IMR-90 (cell line): ENCODE measurements at regions not wholly inside any gene's neighbourhood (a gene's known extent, or its start where the extent isn't known, plus 50 kb on each side); places are given as distances from the start of the nearest gene placed in this dataset.

Experiments used
- ATAC-seq: fragments of 200-7000 bp; cut with Tn5 transposase; 2 replicates; pipeline ENCODE4 v1.9.1; 2020; ENCODE audit warnings: low read depth, mild to moderate bottlenecking, moderate library complexity
- BruUV-seq: library from RNA; stranded (reverse); fragments of 400-500 nt; replicated peaks from 2 replicates; lab custom pipeline; 2021; lab: Mats Ljungman, UMichigan
- CTCF ChIA-PET: fragments of 300-600 bp; formaldehyde crosslinking; extraction: SDS; loops from one replicate; lab custom pipeline; 2021; ENCODE audit warnings: antibody characterized with exemption; lab: Yijun Ruan, JAX
- POLR2A ChIA-PET: fragments of 300-600 bp; sonication (Branson Sonifier 250); formaldehyde crosslinking; loops from one replicate; lab custom pipeline; 2022; ENCODE audit warnings: antibody characterized with exemption; ENCODE audit not compliant: unreplicated experiment; lab: Charles Lee
- DNase-seq: peaks from one replicate; pipeline ENCODE4 v3.0.0; 2013
- H2AFZ ChIP-seq: replicated peaks from 2 replicates; pipeline ENCODE3; 2013; ENCODE audit warnings: low read length, mild to moderate bottlenecking; ENCODE audit not compliant: poor library complexity
- H2AK5ac ChIP-seq: 2 replicates; pipeline ENCODE4 v1.6.1; 2013; ENCODE audit warnings: low read depth, low read length, inconsistent platforms
- H2AK9ac ChIP-seq: replicated peaks from 2 replicates; pipeline ENCODE3; 2013; ENCODE audit warnings: mild to moderate bottlenecking, low read depth, low read length, moderate library complexity; ENCODE audit not compliant: poor library complexity
- H2BK120ac ChIP-seq: 2 replicates; pipeline ENCODE4 v1.6.1; 2013; ENCODE audit warnings: low read depth, low read length, inconsistent platforms
- H2BK15ac ChIP-seq: 3 replicates; pipeline ENCODE4 v1.6.1; 2013; ENCODE audit warnings: low read depth, low read length, inconsistent platforms
- H2BK20ac ChIP-seq: 2 replicates; pipeline ENCODE4 v1.6.1; 2013; ENCODE audit warnings: low read depth, mild to moderate bottlenecking, inconsistent platforms, low read length, moderate library complexity
- H2BK5ac ChIP-seq: 2 replicates; pipeline ENCODE4 v1.6.1; 2013; ENCODE audit warnings: mild to moderate bottlenecking, low read depth, low read length, inconsistent platforms; ENCODE audit not compliant: poor library complexity, severe bottlenecking
- H3K14ac ChIP-seq: replicated peaks from 2 replicates; pipeline ENCODE4 v1.6.1; 2013; ENCODE audit warnings: low read depth, low read length, inconsistent platforms
- H3K18ac ChIP-seq: 2 replicates; pipeline ENCODE4 v1.6.1; 2013; ENCODE audit warnings: low read depth, low read length, control low read depth
- H3K23ac ChIP-seq: 2 replicates; pipeline ENCODE4 v1.6.1; 2013; ENCODE audit warnings: low read depth, low read length, inconsistent platforms
- H3K27ac ChIP-seq: 2 replicates; pipeline ENCODE4 v1.5.1; 2013; ENCODE audit warnings: mild to moderate bottlenecking, control low read depth, low read length; ENCODE audit not compliant: insufficient read depth
- H3K27me3 ChIP-seq: 2 replicates; pipeline ENCODE4 v1.6.1; 2013; ENCODE audit warnings: low read length; ENCODE audit not compliant: control insufficient read depth, insufficient read depth
- H3K36me3 ChIP-seq: 2 replicates; pipeline ENCODE4 v1.6.1; 2013; ENCODE audit warnings: low read length, mixed read lengths; ENCODE audit not compliant: control insufficient read depth, insufficient read depth
- H3K4ac ChIP-seq: 2 replicates; pipeline ENCODE4 v1.6.1; 2013; ENCODE audit warnings: low read depth, low read length, inconsistent platforms
- H3K4me1 ChIP-seq: 2 replicates; pipeline ENCODE4 v1.6.1; 2013; ENCODE audit warnings: low read length, mixed read lengths; ENCODE audit not compliant: control insufficient read depth, insufficient read depth
- H3K4me2 ChIP-seq: 2 replicates; pipeline ENCODE4 v1.6.1; 2013; ENCODE audit warnings: low read depth, mild to moderate bottlenecking, control low read depth, low read length, moderate library complexity
- H3K4me3 ChIP-seq: 2 replicates; pipeline ENCODE4 v1.5.1; 2013; ENCODE audit warnings: low read depth, mild to moderate bottlenecking, control low read depth, low read length, moderate library complexity; ENCODE audit not compliant: insufficient read depth
- H3K56ac ChIP-seq: 2 replicates; pipeline ENCODE4 v1.6.1; 2013; ENCODE audit warnings: low read length, inconsistent platforms; ENCODE audit not compliant: insufficient read depth; ENCODE audit errors: extremely low read depth
- H3K79me1 ChIP-seq, 2 experiments: 2 replicates each; pipeline ENCODE4 v1.6.1; 2013; ENCODE audit warnings: low read length in 2 of 2, inconsistent platforms in 1 of 2, low read depth in 1 of 2
- H3K9ac ChIP-seq: 2 replicates; pipeline ENCODE4 v1.6.1; 2013; ENCODE audit warnings: low read depth, low read length, control low read depth
- H3K9me1 ChIP-seq: 2 replicates; pipeline ENCODE4 v1.6.1; 2013; ENCODE audit warnings: low read length, inconsistent platforms; ENCODE audit not compliant: insufficient read depth
- H3K9me3 ChIP-seq: 2 replicates; pipeline ENCODE4 v1.6.1; 2013; ENCODE audit warnings: low read length; ENCODE audit not compliant: control insufficient read depth, insufficient read depth
- H4K20me1 ChIP-seq: 2 replicates; pipeline ENCODE4 v1.6.1; 2013; ENCODE audit warnings: low read length, inconsistent platforms; ENCODE audit not compliant: insufficient read depth
- H4K5ac ChIP-seq: 2 replicates; pipeline ENCODE4 v1.6.1; 2013; ENCODE audit warnings: mild to moderate bottlenecking, low read depth, low read length, control low read depth
- H4K8ac ChIP-seq, 2 experiments: 2 replicates each; pipeline ENCODE4 v1.6.1; 2013; ENCODE audit warnings: low read depth in 2 of 2, low read length in 2 of 2, control low read depth in 1 of 2, inconsistent platforms in 1 of 2
- H4K91ac ChIP-seq: 2 replicates; pipeline ENCODE4 v1.6.1; 2013; ENCODE audit warnings: low read depth, low read length, inconsistent platforms; ENCODE audit not compliant: insufficient read depth
- RAD21 ChIP-seq: IDR thresholded peaks from 2 replicates; pipeline ENCODE4 v1.6.1; 2012; ENCODE audit warnings: low read length, improper control_type of control experiment
- USF2 ChIP-seq: fragments of 150-350 bp; IDR thresholded peaks from 2 replicates; pipeline ENCODE4 v1.6.1; 2017; ENCODE audit warnings: mild to moderate bottlenecking, antibody characterized with exemption, low read length, low read depth
- WGBS, 2 experiments: methylation state at CpG; one replicate each; pipeline versions ENCODE4 v1.1.5 to v1.1.7; 2013; ENCODE audit warnings: missing lambda C conversion rate in 2 of 2; ENCODE audit not compliant: insufficient read length in 1 of 2; ENCODE audit errors: extremely low coverage in 2 of 2; 5-methylcytosine and 5-hydroxymethylcytosine counted together
- dilution Hi-C: fragments of 300-500 bp; cut with HindIII; formaldehyde crosslinking; loops from one replicate; pipeline ENCODE4 v1.14.3; 2018; ENCODE audit warnings: low sequenced_read_pairs; ENCODE audit not compliant: unreplicated experiment
- in situ Hi-C: fragments of 300-500 bp; cut with MboI; formaldehyde crosslinking; loops from 3 replicates; pipeline ENCODE4 v1.14.3; 2019; ENCODE audit warnings: low sequenced_read_pairs, inconsistent platforms, mixed read lengths
- intact Hi-C: fragments of 100-400 bp; cut with micrococcal nuclease; formaldehyde crosslinking; loops from 2 replicates; pipeline ENCODE4 v1.10.0; 2022

DNA sequence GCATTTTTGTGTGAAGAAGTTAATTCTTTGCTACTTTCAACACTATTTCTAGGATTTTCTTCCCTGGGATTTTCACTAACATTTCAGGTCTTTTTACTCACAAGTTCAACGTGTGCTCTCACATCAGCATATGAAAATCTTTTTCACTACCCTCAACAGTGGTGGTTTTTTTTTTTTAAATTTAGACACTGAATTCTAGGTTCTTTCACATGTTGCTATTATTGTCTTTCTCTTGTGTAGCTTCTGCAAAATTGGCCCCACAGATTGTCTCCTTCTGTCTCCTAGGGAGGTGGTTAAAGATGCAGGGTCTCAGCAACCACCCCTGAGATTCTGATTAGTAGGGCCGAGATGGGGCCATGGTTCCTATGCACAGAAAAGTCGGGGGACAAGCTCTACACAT is 165.0 kb upstream of the GPR26 start:
- no peaks in the 10 kb centered on the region for H3K27me3 ChIP-seq
- ChIA-PET CTCF (no interaction called here), POLR2A (no interaction called here)
- no peak overlapping the region for H4K5ac ChIP-seq
- dilution Hi-C loops: no loop called here
- H2BK120ac ChIP-seq: no peak overlapping the region
- no peak overlapping the region for H3K4me2 ChIP-seq
- intact Hi-C loops: no loop called here
- no peak for ATAC-seq
- H3K4ac ChIP-seq: no peak overlapping the region
- H3K18ac ChIP-seq: no peak overlapping the region
- no peak overlapping the region for H2BK15ac ChIP-seq
- no peak overlapping the region for H3K27ac ChIP-seq
- H3K4me1 ChIP-seq: no peaks in the 10 kb centered on the region
- H3K9ac ChIP-seq: no peak overlapping the region
- H3K36me3 ChIP-seq: no peaks in the 10 kb centered on the region
- no peaks in the 10 kb centered on the region for H3K9me1 ChIP-seq
- TF ChIP-seq RAD21 (no peak), USF2 (no peak)
- in situ Hi-C loops: no loop called here
- H4K8ac ChIP-seq: no peak overlapping the region
- H3K4me3 ChIP-seq: no peak overlapping the region
- peaks cover 33% of the 10 kb centered on the region for H3K9me3 ChIP-seq
- H2AFZ ChIP-seq: no peak overlapping the region
- H3K14ac ChIP-seq: no peak overlapping the region
- no peak for DNase-seq
- no peak overlapping the region for H3K23ac ChIP-seq
- WGBS, 2 experiments: no CpG with 5 or more reads among the region's 3 CpGs
- no peak overlapping the region for H4K91ac ChIP-seq
- no peak overlapping the region for H2AK5ac ChIP-seq
- no peak overlapping the region for H2BK20ac ChIP-seq
- H3K79me1 ChIP-seq: no peaks in the 10 kb centered on the region
- H2AK9ac ChIP-seq: no peak overlapping the region
- BruUV-seq: no TSS peak
- no peak overlapping the region for H2BK5ac ChIP-seq
- H3K56ac ChIP-seq: no peak overlapping the region
- no peaks in the 10 kb centered on the region for H4K20me1 ChIP-seq
